ENCODE measurements at regions not wholly inside any gene's neighbourhood (a gene's known extent, or its start where the extent isn't known, plus 50 kb on each side); places are given as distances from the start of the nearest gene placed in this dataset.

DNA sequence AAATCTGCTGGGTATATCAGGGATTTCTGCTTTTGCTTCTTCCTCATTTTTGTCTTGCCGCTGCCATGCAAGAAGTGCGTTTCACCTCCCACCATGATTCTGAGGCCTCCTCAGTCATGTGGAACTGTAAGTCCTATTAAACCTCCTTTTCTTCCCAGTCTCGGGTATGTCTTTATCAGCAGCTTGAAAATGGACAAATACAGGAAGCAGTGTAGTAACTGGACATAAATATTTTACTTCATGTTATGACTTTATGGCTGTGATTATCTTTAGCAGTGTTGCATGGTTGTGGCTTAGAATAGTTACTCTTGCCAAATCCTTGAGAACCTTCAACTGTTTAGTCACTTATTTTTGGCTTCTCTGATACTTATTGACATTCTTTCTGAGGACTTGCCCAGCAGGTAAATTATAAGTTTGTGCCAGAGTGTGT is 66.2 kb upstream of the DLX2 start:
- no peak for TF ChIP-seq EZH2phosphoT487 (IDR thresholded peaks at IDR 0.05)
- Histone ChIP-seq H3K4me1 (no peaks in the 10 kb centered on the region), H3K79me2 (ENCODE audit: low read depth) (no peaks in the 10 kb centered on the region), H3K27ac (no peak overlapping the region), H3K36me3 (no peaks in the 10 kb centered on the region), H3K9ac (no peak overlapping the region), H3K4me2 (no peak overlapping the region), H3K4me3 (no peak overlapping the region), H3F3A (ENCODE audit: low read depth) (no peaks in the 10 kb centered on the region), H3K27me3 (peaks cover 12% of the 10 kb centered on the region), H3K9me3 (ENCODE audit: low read depth) (no peaks in the 10 kb centered on the region), H2AFZ (replicated peaks) (no peak overlapping the region), H4K20me1 (ENCODE audit: low read depth) (no peaks in the 10 kb centered on the region)
- Mint-ChIP-seq H3K27ac (no peak overlapping the region), H3K4me3 (no peak overlapping the region), H3K27me3 (ENCODE audit: insufficient read depth, low read depth) (no peaks in the 10 kb centered on the region), H3K9me3 (peaks cover 5% of the 10 kb centered on the region), H3K4me1 (peaks cover 5% of the 10 kb centered on the region), H3K36me3 (no peaks in the 10 kb centered on the region)
- DNase-seq (ENCODE audit: low spot score): no peak

DNA sequence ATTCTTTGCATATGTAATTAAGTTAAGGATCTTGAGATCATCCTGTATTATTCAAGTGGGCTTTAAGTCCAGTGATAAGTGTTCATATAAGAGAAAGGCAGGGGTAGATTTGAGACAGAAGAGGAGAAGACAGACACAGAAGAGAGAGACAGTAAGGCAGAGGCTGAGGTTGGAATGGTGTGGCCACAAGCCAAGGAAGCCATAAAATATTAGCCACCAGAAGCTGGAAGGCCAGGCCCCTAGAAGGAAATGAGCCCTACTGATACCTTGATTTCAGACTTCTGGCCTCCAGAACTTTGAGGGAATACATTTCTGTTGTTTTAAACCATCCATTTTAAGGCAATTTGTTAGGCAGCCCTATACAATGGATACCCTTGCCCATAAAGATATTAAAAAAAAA is 66.9 kb upstream of the DLX2 start:
- no peak for DNase-seq (ENCODE audit: low spot score)
- Mint-ChIP-seq H3K4me1 (peaks cover 5% of the 10 kb centered on the region), H3K9me3 (peaks cover 3% of the 10 kb centered on the region), H3K27me3 (ENCODE audit: insufficient read depth, low read depth) (peaks cover 3% of the 10 kb centered on the region), H3K36me3 (no peaks in the 10 kb centered on the region), H3K27ac (no peak overlapping the region), H3K4me3 (no peak overlapping the region)
- peaks cover 12% of the 10 kb centered on the region for H3K27me3 ChIP-seq
- H3K27ac ChIP-seq: no peak overlapping the region
- no peak overlapping the region for H3K4me3 ChIP-seq
- no peaks in the 10 kb centered on the region for H4K20me1 ChIP-seq (ENCODE audit: low read depth)
- no peaks in the 10 kb centered on the region for H3K36me3 ChIP-seq
- H3K9ac ChIP-seq: no peak overlapping the region
- H2AFZ ChIP-seq (replicated peaks): no peak overlapping the region
- no peaks in the 10 kb centered on the region for H3F3A ChIP-seq (ENCODE audit: low read depth)
- H3K79me2 ChIP-seq (ENCODE audit: low read depth): no peaks in the 10 kb centered on the region
- H3K4me1 ChIP-seq: no peaks in the 10 kb centered on the region
- no peak overlapping the region for H3K4me2 ChIP-seq
- TF ChIP-seq EZH2 (IDR thresholded peaks at IDR 0.05) (no peak), CTCF (IDR thresholded peaks at IDR 0.05) (no peak), EZH2phosphoT487 (IDR thresholded peaks at IDR 0.05) (no peak)
- H3K9me3 ChIP-seq (ENCODE audit: low read depth): no peaks in the 10 kb centered on the region

DNA sequence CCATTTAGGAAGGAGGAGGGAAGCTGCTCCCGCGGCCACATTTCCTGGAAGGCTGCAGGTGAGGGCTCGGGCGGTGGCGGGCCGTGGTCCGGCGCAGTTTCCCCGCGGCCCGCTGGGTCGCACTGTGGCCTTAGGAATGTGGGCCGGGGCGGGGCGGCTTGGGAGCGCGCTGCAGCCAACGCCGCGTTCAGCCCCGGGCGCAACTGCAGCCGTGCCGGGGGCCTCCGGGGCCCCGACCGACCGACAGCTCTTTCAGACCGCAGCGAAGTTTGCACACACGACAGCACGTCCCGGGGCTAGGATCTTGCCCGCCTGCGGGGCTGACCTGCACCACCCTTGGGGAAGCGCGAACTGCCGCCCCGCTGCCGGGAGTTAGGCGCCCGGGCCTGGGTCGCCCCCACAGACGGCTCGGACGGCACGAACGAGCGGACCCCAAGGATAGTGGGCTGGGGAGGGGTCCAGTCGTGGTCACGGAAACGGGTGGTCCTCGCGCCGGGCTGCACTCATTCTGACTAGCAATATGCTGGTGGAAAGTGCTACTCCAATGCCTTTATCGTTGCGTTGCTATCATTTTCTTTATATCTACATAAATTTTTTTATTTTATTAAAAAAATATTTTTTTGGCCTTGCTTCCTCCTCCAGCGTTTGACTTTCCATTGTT is 69.9 kb upstream of the DLX2 start:
- Histone ChIP-seq H3K9me3 (ENCODE audit: low read depth) (no peaks in the 10 kb centered on the region), H3K9ac (no peak overlapping the region), H3K4me2 (peak overlapping the region; percentile 84), H3K27me3 (peaks cover 12% of the 10 kb centered on the region), H4K20me1 (ENCODE audit: low read depth) (no peaks in the 10 kb centered on the region), H3K79me2 (ENCODE audit: low read depth) (no peaks in the 10 kb centered on the region), H3F3A (ENCODE audit: low read depth) (no peaks in the 10 kb centered on the region), H3K36me3 (no peaks in the 10 kb centered on the region), H3K27ac (no peak overlapping the region), H3K4me3 (peak overlapping the region; percentile 59), H2AFZ (replicated peaks) (peak overlapping the region; percentile 97), H3K4me1 (no peaks in the 10 kb centered on the region)
- Mint-ChIP-seq H3K27ac (no peak overlapping the region), H3K9me3 (peaks cover 8% of the 10 kb centered on the region), H3K27me3 (ENCODE audit: insufficient read depth, low read depth) (peaks cover 8% of the 10 kb centered on the region), H3K36me3 (no peaks in the 10 kb centered on the region), H3K4me1 (peaks cover 5% of the 10 kb centered on the region), H3K4me3 (peak overlapping the region; percentile 73)
- peak; percentile 84 for TF ChIP-seq CTCF (IDR thresholded peaks at IDR 0.05)
- TF ChIP-seq EZH2 (IDR thresholded peaks at IDR 0.05): no peak
- peak; percentile 92 for DNase-seq (ENCODE audit: low spot score)

DNA sequence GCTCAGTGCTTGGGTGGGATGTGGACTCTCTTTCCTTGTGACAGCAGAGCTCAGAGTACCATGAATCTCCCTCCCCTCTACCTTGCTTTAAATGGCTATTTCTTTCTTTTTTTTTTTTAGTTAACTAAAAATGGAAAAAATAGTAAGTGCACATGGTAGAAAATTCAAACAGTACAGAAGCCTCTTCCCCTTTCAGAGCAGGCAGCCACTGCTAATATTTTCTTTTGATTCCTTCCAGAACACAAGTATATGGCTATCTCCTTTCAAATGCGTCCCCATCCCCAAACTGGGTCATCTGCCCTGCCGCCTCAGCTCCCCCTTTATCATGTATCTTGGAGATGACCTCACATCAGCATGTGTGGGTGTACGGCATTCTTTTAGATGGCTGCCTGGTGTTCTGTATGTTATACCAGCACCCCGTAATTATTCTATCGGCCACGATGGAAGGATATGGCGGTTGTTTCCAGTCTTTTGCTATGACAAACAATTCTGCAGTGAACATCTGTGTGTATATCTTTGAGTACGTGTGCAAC is 70.5 kb upstream of the DLX2 start:
- H3K27ac Mint-ChIP-seq: no peak overlapping the region
- Histone ChIP-seq H3K4me2 (peak overlapping the region; percentile 84), H3K9ac (no peak overlapping the region), H3K27ac (no peak overlapping the region), H2AFZ (replicated peaks) (peak overlapping the region; percentile 27), H3K36me3 (no peaks in the 10 kb centered on the region), H3K4me3 (peak overlapping the region; percentile 59), H4K20me1 (ENCODE audit: low read depth) (no peaks in the 10 kb centered on the region), H3K79me2 (ENCODE audit: low read depth) (no peaks in the 10 kb centered on the region), H3K4me1 (no peaks in the 10 kb centered on the region), H3K27me3 (peaks cover 12% of the 10 kb centered on the region), H3F3A (ENCODE audit: low read depth) (no peaks in the 10 kb centered on the region), H3K9me3 (ENCODE audit: low read depth) (no peaks in the 10 kb centered on the region)
- TF ChIP-seq EZH2 (IDR thresholded peaks at IDR 0.05) (no peak), CTCF (IDR thresholded peaks at IDR 0.05) (no peak), EZH2phosphoT487 (IDR thresholded peaks at IDR 0.05) (no peak)
- peak overlapping the region; percentile 73 for H3K4me3 Mint-ChIP-seq
- H3K36me3 Mint-ChIP-seq: no peaks in the 10 kb centered on the region
- peaks cover 8% of the 10 kb centered on the region for H3K27me3 Mint-ChIP-seq (ENCODE audit: insufficient read depth, low read depth)
- peaks cover 5% of the 10 kb centered on the region for H3K4me1 Mint-ChIP-seq
- peaks cover 8% of the 10 kb centered on the region for H3K9me3 Mint-ChIP-seq
- no peak for DNase-seq (ENCODE audit: low spot score)

All from neural progenitor cell (in vitro differentiated cells).